ENCODE measurements at regions not wholly inside any gene's neighbourhood (a gene's known extent, or its start where the extent isn't known, plus 50 kb on each side); places are given as distances from the start of the nearest gene placed in this dataset.
"Not testable (repeated sequence)": the region's sequence is repeated elsewhere in the genome, so short reads cannot be mapped to it uniquely, and the experiment has no call there.

DNA sequence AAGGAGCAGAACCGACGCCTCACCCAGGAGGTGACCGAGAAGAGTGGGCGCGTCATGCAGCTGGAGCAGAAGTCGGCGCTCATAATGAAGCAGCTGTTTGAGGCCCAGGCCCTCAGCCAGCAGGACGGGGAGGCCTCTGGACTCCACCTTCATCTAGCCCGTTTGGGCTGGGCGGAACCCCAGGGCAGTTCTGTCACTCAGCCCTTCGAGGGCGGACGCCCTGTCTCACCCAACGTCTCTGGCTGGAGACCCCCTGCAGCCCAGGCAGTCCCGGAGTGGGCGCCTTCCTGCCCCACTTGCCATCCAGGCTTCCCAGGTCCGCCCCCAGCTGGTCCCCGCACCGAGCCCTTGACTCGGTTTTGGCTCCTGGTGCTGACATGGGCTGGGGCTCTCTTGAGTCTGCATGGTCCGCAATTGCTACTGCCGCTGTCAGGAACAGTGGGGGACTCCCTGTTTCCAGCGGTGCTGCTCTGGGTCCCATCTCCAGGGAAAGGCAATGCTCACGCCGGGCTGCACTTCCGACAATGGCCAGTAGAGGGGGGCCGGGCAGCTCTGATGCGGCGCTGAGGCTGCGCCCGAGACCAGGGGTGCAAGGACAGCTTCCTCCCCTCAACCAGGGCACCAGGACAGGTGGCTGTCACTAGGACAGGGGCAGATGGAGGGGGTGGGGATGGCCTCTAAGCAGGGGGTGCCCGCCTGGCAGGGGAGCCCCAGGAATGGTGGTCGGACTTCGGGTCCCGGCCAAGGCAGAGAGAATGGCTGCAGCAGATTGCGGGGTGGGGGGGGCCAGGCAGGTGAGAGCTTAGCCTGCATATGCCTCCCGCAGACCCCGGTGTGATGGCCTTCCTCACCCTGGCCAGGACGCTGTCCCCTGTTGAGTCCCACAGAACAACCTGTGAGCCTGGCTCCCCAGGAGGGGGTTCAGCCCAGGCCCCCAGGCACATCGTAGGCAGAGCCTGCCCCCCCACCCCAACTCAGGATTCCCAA is 71.2 kb upstream of the KCTD7 start:
- Mint-ChIP-seq H3K27ac (no peak overlapping the region), H3K4me1 (no peaks in the 10 kb centered on the region), H3K4me3 (no peak overlapping the region), H3K9me3 (no peaks in the 10 kb centered on the region), H3K36me3 (ENCODE audit: low read depth) (peaks cover 22% of the 10 kb centered on the region), H3K27me3 (ENCODE audit: low read depth) (no peaks in the 10 kb centered on the region)
- TF ChIP-seq, protein P1, sequence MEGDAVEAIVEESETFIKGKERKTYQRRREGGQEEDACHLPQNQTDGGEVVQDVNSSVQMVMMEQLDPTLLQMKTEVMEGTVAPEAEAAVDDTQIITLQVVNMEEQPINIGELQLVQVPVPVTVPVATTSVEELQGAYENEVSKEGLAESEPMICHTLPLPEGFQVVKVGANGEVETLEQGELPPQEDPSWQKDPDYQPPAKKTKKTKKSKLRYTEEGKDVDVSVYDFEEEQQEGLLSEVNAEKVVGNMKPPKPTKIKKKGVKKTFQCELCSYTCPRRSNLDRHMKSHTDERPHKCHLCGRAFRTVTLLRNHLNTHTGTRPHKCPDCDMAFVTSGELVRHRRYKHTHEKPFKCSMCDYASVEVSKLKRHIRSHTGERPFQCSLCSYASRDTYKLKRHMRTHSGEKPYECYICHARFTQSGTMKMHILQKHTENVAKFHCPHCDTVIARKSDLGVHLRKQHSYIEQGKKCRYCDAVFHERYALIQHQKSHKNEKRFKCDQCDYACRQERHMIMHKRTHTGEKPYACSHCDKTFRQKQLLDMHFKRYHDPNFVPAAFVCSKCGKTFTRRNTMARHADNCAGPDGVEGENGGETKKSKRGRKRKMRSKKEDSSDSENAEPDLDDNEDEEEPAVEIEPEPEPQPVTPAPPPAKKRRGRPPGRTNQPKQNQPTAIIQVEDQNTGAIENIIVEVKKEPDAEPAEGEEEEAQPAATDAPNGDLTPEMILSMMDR (IDR thresholded peaks at IDR 0.05; ENCODE audit: unreplicated experiment in 3 of 3), result peak; percentile 84 to 93 (median 87)

DNA sequence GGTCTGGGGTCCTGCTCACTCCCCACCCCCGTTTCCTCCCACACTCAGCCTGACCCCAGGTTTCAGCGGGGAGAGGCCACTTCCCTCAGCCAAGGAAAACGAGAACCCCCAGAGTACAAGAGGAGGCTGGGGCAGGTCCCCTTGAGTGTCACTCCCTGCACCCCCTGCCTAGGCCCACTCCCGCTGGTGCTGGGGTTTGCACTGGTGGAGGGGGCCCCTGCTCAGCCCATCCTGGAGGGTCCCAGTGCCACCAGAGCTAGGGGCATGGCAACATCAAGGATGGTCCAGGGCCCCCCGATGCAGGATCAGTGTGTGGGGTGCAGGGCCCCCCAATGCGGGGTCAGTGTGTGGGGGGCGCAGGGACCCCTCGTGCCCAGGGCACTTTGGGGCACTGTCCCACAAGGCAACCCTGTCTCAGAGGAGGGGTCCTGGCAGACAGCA is 70.5 kb upstream of the KCTD7 start:
- Mint-ChIP-seq H3K27me3 (ENCODE audit: low read depth) (no peaks in the 10 kb centered on the region), H3K4me1 (no peaks in the 10 kb centered on the region), H3K36me3 (ENCODE audit: low read depth) (peaks cover 19% of the 10 kb centered on the region), H3K27ac (no peak overlapping the region), H3K9me3 (no peaks in the 10 kb centered on the region), H3K4me3 (no peak overlapping the region)
- TF ChIP-seq, protein P1 (IDR thresholded peaks at IDR 0.05; ENCODE audit: unreplicated experiment in 3 of 3), result no peak

DNA sequence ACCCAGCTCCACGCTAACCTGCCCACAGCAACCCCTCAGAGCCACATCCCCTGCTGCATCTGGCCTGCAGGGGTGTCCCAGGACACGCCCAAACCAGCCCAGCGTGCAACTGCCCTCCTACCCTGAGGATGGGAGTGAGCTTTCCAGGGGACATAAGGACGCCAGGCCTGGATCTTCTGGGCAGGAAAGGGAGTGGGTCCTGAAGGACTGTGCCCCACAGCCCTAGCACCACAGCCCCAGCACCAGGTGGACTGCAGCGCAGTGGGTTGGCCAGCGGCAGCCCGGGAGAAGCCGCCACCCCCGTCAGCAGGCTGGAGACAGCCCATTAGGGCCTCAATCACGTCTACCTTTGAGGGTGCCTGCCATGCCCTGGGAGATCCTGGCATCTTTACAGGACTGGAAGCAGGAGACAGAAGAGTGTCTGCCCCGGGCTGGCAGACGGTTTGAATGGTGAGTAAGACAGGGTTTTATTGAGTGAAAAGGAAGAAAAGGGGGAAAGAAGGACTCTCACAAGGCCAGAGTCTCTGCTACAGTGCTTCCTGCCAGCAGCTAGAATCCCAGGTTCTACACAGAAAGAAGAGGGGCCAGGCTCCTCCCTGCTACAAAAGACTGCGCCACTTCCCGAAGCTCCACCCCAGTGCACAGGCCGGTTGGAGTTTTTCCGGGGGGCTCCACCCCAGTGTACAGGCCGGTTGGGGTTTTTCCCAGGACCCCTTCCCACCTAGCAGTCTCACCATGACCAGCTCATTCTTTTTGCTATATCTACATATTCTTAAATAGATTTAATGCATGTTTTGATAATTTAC is 69.8 kb upstream of the KCTD7 start:
- Mint-ChIP-seq H3K27me3 (ENCODE audit: low read depth) (no peaks in the 10 kb centered on the region), H3K4me1 (no peaks in the 10 kb centered on the region), H3K27ac (no peak overlapping the region), H3K9me3 (no peaks in the 10 kb centered on the region), H3K4me3 (no peak overlapping the region), H3K36me3 (ENCODE audit: low read depth) (peaks cover 22% of the 10 kb centered on the region)
- TF ChIP-seq, protein P1 (IDR thresholded peaks at IDR 0.05; ENCODE audit: unreplicated experiment in 3 of 3), result no peak

DNA sequence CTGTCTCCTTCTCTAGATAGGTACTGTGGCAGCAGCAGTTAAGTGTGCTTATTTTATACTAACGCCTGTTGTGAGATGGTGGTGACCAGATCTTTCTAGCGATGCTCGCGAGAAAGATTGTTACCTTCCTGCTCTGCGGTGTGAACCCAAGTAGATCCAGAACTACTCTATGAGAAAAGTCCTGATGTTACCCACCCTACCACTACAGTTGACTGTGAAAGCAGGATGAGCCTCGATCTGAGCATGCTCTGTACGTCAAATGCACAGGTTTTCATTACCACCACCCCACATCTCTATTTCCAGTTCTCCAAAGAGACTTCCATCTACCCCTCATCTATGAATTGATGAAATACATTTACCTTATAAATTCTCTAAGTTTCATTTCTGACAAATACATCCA is 64.6 kb upstream of the KCTD7 start:
- TF ChIP-seq, protein P1 (IDR thresholded peaks at IDR 0.05; ENCODE audit: unreplicated experiment in 3 of 3), result no peak
- H3K9me3 Mint-ChIP-seq, result no peaks in the 10 kb centered on the region
- H3K36me3 Mint-ChIP-seq (ENCODE audit: low read depth), result peaks cover 31% of the 10 kb centered on the region
- H3K4me1 Mint-ChIP-seq, result no peaks in the 10 kb centered on the region
- no peaks in the 10 kb centered on the region for H3K27me3 Mint-ChIP-seq (ENCODE audit: low read depth)
- no peak overlapping the region for H3K4me3 Mint-ChIP-seq
- H3K27ac Mint-ChIP-seq, result no peak overlapping the region

DNA sequence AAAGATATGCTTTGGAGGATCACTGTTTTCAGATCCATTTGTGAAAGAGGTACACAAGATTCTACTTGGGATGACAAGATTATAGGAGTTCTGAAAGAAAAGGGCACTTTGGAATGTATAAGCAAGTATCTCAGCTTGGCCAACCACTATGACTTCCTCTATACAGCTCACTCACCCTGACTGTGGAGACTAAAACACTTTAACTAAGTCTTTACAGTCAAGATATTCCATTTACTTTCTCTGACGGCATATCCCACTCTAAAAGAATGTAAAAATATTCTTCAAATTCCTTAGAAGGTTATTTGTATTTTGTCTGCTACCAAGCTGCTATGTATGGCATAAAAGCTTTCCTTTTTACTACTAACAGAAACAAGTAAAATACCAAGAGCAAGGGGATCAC is 58.5 kb upstream of the KCTD7 start:
- not testable (repeated sequence) for H3K9me3 Mint-ChIP-seq; H3K4me1 Mint-ChIP-seq; H3K27ac Mint-ChIP-seq; H3K27me3 Mint-ChIP-seq (ENCODE audit: low read depth); H3K4me3 Mint-ChIP-seq
- peaks cover 65% of the 10 kb centered on the region for H3K36me3 Mint-ChIP-seq (ENCODE audit: low read depth)

DNA sequence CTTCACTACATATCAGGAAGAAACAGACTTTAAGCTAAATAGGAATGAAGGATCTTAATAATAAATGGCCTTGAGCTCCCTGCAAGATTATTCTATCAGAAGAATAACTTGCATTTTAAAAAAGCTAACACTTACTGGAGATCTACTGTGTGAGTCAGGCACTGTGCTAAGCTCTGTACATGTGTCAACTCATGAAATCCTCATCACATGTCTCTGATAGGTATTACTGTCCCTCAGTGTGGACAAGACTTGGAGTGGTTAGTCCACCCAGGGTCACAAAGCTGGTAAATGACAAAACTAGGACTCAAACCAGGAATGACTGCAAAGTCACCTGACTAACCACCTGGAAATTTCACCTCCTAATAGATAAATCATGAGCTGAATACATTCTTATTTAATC is 57.1 kb upstream of the KCTD7 start:
- Mint-ChIP-seq H3K27ac (no peak overlapping the region), H3K4me1 (no peaks in the 10 kb centered on the region), H3K9me3 (no peaks in the 10 kb centered on the region), H3K36me3 (ENCODE audit: low read depth) (peaks cover 67% of the 10 kb centered on the region), H3K27me3 (ENCODE audit: low read depth) (no peaks in the 10 kb centered on the region), H3K4me3 (no peak overlapping the region)
- TF ChIP-seq, protein P1 (IDR thresholded peaks at IDR 0.05; ENCODE audit: unreplicated experiment in 3 of 3), result no peak

DNA sequence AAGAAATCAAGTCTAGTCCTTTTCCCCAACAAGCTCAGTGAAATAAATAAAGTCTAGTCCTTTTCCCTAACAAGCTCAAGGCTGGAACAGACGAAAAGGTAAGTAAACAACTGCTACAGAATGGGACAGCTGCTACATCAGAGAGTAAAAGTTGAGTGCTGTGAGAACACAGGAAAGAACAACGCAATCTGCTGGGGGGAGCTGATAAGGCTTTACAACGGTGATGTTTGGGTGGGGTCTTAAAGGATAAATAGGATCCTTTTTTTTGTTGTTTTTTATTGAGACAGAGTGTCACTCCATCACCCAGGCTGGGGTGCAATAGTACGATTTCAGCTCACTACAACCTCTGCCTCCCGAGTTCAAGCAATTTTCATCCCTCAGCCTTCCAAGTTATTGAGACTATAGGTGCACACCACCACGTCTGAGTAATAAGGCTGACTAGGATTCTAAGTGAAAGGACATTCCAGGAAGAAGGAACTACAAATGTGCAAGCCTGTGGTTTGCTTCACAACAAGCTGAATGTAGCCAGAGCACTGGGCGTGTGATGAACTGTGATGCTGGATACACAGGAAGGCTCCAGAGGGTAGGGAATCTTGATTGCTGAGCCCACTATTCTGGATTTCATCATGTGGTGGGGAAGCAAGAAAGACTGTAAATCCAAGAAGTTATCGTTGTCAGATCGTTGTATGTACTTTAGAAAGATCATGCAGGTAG is 54.7 kb upstream of the KCTD7 start:
- H3K4me1 Mint-ChIP-seq, H3K9me3 Mint-ChIP-seq: not testable (repeated sequence)

DNA sequence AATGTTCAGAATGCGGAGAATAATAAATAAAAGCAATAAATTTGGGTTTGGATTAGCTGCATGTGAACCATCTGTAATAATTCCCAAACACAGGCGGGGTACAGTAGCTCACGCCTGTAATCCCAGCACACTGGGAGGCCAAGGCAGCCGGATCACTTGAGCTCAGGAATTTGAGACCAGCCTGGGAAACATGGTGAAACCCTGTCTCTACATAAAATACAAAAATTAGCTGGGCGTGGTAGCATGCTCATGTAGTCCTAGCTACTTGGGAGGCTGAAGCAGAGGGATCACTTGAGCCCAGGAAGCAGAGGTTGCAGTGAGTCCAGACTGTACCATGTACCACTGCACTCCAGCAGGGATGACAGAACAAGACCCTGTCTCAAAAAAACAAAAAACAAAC is 53.9 kb upstream of the KCTD7 start:
- not testable (repeated sequence) for H3K27me3 Mint-ChIP-seq (ENCODE audit: low read depth); H3K4me1 Mint-ChIP-seq; H3K9me3 Mint-ChIP-seq; H3K4me3 Mint-ChIP-seq
- Mint-ChIP-seq H3K36me3 (ENCODE audit: low read depth) (peaks cover 55% of the 10 kb centered on the region), H3K27ac (peak overlapping the region in 2 of 3 experiments; percentile 30 to 88)

More for the DNA sequence above, 54.7 kb upstream of the KCTD7 start:
- peaks cover 54% of the 10 kb centered on the region for H3K36me3 Mint-ChIP-seq (ENCODE audit: low read depth)
- not testable (repeated sequence) for H3K27me3 Mint-ChIP-seq (ENCODE audit: low read depth); H3K4me3 Mint-ChIP-seq
- peak overlapping the region in 1 of 3 experiments; percentile 88 for H3K27ac Mint-ChIP-seq

All from nephron (organoid).